Liver (tissue), 3 donors: ENCODE measurements at regions not wholly inside any gene's neighbourhood (a gene's known extent, or its start where the extent isn't known, plus 50 kb on each side); places are given as distances from the start of the nearest gene placed in this dataset.

ENCODE experiments used
- EGR1 ChIP-seq, 2 donors: IDR thresholded peaks; 2 replicates each; pipeline ENCODE4 v1.6.1; 2016 to 2018; ENCODE audit warnings: antibody characterized with exemption in 2 of 2, low read depth in 2 of 2
- FOXA1 ChIP-seq: IDR thresholded peaks from 2 replicates; pipeline ENCODE4 v1.6.1; 2016; ENCODE audit warnings: antibody characterized with exemption
- RAD21 ChIP-seq, 2 donors: IDR thresholded peaks; 2 replicates each; pipeline ENCODE4 v1.6.1; 2016; ENCODE audit warnings: antibody characterized with exemption in 2 of 2, mild to moderate bottlenecking in 2 of 2
- SP1 ChIP-seq: IDR thresholded peaks from 2 replicates; pipeline ENCODE4 v1.6.1; 2018; ENCODE audit warnings: antibody characterized with exemption, mild to moderate bottlenecking
- YY1 ChIP-seq: IDR thresholded peaks from 2 replicates; pipeline ENCODE4 v1.6.1; 2016; ENCODE audit warnings: antibody characterized with exemption, mild to moderate bottlenecking
- TF ChIP-seq, protein P1 (sequence below): fragments of 150-350 bp; IDR thresholded peaks from 2 replicates; pipeline ENCODE4 v1.5.1; 2017; ENCODE audit warnings: improper control_type of control experiment, low read depth, low read length; ENCODE audit not compliant: missing input control
- TF ChIP-seq, protein P2 (sequence below): IDR thresholded peaks from 2 replicates; pipeline ENCODE4 v1.6.1; 2016; ENCODE audit warnings: antibody characterized with exemption, mild to moderate bottlenecking
- TF ChIP-seq, protein P3 (sequence below): IDR thresholded peaks from 2 replicates; pipeline ENCODE4 v1.6.1; 2016; ENCODE audit warnings: antibody characterized with exemption
- donor health status: healthy.
- donor health status: healthy.

- TF ChIP-seq EGR1 (IDR thresholded peaks at IDR 0.05; ENCODE audit: low read depth in 2 of 2) (no peak), SP1 (no peak), RAD21 (IDR thresholded peaks at IDR 0.05) (no peak), YY1 (no peak), FOXA1 (no peak)
- TF ChIP-seq, protein P1, sequence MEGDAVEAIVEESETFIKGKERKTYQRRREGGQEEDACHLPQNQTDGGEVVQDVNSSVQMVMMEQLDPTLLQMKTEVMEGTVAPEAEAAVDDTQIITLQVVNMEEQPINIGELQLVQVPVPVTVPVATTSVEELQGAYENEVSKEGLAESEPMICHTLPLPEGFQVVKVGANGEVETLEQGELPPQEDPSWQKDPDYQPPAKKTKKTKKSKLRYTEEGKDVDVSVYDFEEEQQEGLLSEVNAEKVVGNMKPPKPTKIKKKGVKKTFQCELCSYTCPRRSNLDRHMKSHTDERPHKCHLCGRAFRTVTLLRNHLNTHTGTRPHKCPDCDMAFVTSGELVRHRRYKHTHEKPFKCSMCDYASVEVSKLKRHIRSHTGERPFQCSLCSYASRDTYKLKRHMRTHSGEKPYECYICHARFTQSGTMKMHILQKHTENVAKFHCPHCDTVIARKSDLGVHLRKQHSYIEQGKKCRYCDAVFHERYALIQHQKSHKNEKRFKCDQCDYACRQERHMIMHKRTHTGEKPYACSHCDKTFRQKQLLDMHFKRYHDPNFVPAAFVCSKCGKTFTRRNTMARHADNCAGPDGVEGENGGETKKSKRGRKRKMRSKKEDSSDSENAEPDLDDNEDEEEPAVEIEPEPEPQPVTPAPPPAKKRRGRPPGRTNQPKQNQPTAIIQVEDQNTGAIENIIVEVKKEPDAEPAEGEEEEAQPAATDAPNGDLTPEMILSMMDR: no peak
- TF ChIP-seq, protein P2, sequence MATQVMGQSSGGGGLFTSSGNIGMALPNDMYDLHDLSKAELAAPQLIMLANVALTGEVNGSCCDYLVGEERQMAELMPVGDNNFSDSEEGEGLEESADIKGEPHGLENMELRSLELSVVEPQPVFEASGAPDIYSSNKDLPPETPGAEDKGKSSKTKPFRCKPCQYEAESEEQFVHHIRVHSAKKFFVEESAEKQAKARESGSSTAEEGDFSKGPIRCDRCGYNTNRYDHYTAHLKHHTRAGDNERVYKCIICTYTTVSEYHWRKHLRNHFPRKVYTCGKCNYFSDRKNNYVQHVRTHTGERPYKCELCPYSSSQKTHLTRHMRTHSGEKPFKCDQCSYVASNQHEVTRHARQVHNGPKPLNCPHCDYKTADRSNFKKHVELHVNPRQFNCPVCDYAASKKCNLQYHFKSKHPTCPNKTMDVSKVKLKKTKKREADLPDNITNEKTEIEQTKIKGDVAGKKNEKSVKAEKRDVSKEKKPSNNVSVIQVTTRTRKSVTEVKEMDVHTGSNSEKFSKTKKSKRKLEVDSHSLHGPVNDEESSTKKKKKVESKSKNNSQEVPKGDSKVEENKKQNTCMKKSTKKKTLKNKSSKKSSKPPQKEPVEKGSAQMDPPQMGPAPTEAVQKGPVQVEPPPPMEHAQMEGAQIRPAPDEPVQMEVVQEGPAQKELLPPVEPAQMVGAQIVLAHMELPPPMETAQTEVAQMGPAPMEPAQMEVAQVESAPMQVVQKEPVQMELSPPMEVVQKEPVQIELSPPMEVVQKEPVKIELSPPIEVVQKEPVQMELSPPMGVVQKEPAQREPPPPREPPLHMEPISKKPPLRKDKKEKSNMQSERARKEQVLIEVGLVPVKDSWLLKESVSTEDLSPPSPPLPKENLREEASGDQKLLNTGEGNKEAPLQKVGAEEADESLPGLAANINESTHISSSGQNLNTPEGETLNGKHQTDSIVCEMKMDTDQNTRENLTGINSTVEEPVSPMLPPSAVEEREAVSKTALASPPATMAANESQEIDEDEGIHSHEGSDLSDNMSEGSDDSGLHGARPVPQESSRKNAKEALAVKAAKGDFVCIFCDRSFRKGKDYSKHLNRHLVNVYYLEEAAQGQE: no peak
- TF ChIP-seq, protein P3, sequence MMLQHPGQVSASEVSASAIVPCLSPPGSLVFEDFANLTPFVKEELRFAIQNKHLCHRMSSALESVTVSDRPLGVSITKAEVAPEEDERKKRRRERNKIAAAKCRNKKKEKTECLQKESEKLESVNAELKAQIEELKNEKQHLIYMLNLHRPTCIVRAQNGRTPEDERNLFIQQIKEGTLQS: no peak
Observed at GRCh38 chr7:131131012-131131745, 196.5 kb upstream of the MKLN1 start.
